Rectal smooth muscle tissue (tissue), 1 donor: ENCODE measurements at regions not wholly inside any gene's neighbourhood (a gene's known extent, or its start where the extent isn't known, plus 50 kb on each side); places are given as distances from the start of the nearest gene placed in this dataset.

ENCODE experiments used
- H3K27ac ChIP-seq: one replicate; pipeline ENCODE4 v1.7.0; 2013; ENCODE audit warnings: low read depth, low read length, inconsistent platforms
- H3K27me3 ChIP-seq: one replicate; pipeline ENCODE4 v1.7.0; 2013; ENCODE audit warnings: low read length; ENCODE audit not compliant: control insufficient read depth, insufficient read depth
- H3K36me3 ChIP-seq: one replicate; pipeline ENCODE4 v1.7.0; 2013; ENCODE audit warnings: low read length; ENCODE audit not compliant: control insufficient read depth, insufficient read depth
- H3K4me1 ChIP-seq: one replicate; pipeline ENCODE4 v1.7.0; 2013; ENCODE audit warnings: low read length; ENCODE audit not compliant: control insufficient read depth, insufficient read depth
- H3K4me3 ChIP-seq: one replicate; pipeline ENCODE4 v1.7.0; 2013; ENCODE audit warnings: low read length
- H3K9ac ChIP-seq: one replicate; pipeline ENCODE4 v1.7.0; 2013; ENCODE audit warnings: low read length

GRCh38 chr9:31124389-31124788, 1260.1 kb upstream of the ACO1 start:
- H3K9ac ChIP-seq = no peak overlapping the region
- no peaks in the 10 kb centered on the region for H3K4me1 ChIP-seq
- no peaks in the 10 kb centered on the region for H3K27me3 ChIP-seq
- no peak overlapping the region for H3K27ac ChIP-seq
- H3K36me3 ChIP-seq = no peaks in the 10 kb centered on the region
- H3K4me3 ChIP-seq = no peak overlapping the region

- Histone ChIP-seq H3K9ac (no peak overlapping the region), H3K4me1 (no peaks in the 10 kb centered on the region), H3K4me3 (no peak overlapping the region), H3K27me3 (no peaks in the 10 kb centered on the region), H3K36me3 (no peaks in the 10 kb centered on the region), H3K27ac (no peak overlapping the region)
Observed at GRCh38 chr9:31135567-31135966, 1248.9 kb upstream of the ACO1 start.

GRCh38 chr9:31136524-31136923, 1247.9 kb upstream of the ACO1 start:
- H3K4me3 ChIP-seq = no peak overlapping the region
- H3K27ac ChIP-seq = no peak overlapping the region
- no peaks in the 10 kb centered on the region for H3K4me1 ChIP-seq
- H3K27me3 ChIP-seq = no peaks in the 10 kb centered on the region
- H3K9ac ChIP-seq = no peak overlapping the region
- H3K36me3 ChIP-seq = no peaks in the 10 kb centered on the region

- H3K4me3 ChIP-seq = no peak overlapping the region
- no peaks in the 10 kb centered on the region for H3K27me3 ChIP-seq
- no peaks in the 10 kb centered on the region for H3K4me1 ChIP-seq
- no peak overlapping the region for H3K9ac ChIP-seq
- H3K36me3 ChIP-seq = no peaks in the 10 kb centered on the region
- H3K27ac ChIP-seq = no peak overlapping the region
Observed at GRCh38 chr9:31137176-31138160, 1247.0 kb upstream of the ACO1 start.

- no peak overlapping the region for H3K27ac ChIP-seq
- H3K9ac ChIP-seq = no peak overlapping the region
- H3K4me1 ChIP-seq = no peaks in the 10 kb centered on the region
- no peaks in the 10 kb centered on the region for H3K36me3 ChIP-seq
- no peak overlapping the region for H3K4me3 ChIP-seq
- no peaks in the 10 kb centered on the region for H3K27me3 ChIP-seq
Observed at GRCh38 chr9:31140316-31140715, 1244.1 kb upstream of the ACO1 start.

- H3K27ac ChIP-seq = no peak overlapping the region
- H3K4me3 ChIP-seq = no peak overlapping the region
- no peaks in the 10 kb centered on the region for H3K36me3 ChIP-seq
- no peaks in the 10 kb centered on the region for H3K4me1 ChIP-seq
- H3K9ac ChIP-seq = no peak overlapping the region
- no peaks in the 10 kb centered on the region for H3K27me3 ChIP-seq
Observed at GRCh38 chr9:31142456-31142855, 1242.0 kb upstream of the ACO1 start.

GRCh38 chr9:31144614-31145013, 1239.8 kb upstream of the ACO1 start:
- H3K27me3 ChIP-seq = no peaks in the 10 kb centered on the region
- no peak overlapping the region for H3K4me3 ChIP-seq
- no peaks in the 10 kb centered on the region for H3K36me3 ChIP-seq
- H3K9ac ChIP-seq = no peak overlapping the region
- no peaks in the 10 kb centered on the region for H3K4me1 ChIP-seq
- H3K27ac ChIP-seq = no peak overlapping the region

GRCh38 chr9:31146485-31147166, 1237.8 kb upstream of the ACO1 start:
- H3K27ac ChIP-seq = no peak overlapping the region
- no peaks in the 10 kb centered on the region for H3K27me3 ChIP-seq
- no peak overlapping the region for H3K4me3 ChIP-seq
- H3K36me3 ChIP-seq = no peaks in the 10 kb centered on the region
- H3K4me1 ChIP-seq = no peaks in the 10 kb centered on the region
- no peak overlapping the region for H3K9ac ChIP-seq

- H3K9ac ChIP-seq = no peak overlapping the region
- H3K27me3 ChIP-seq = no peaks in the 10 kb centered on the region
- H3K27ac ChIP-seq = no peak overlapping the region
- no peak overlapping the region for H3K4me3 ChIP-seq
- no peaks in the 10 kb centered on the region for H3K4me1 ChIP-seq
- no peaks in the 10 kb centered on the region for H3K36me3 ChIP-seq
Observed at GRCh38 chr9:31153250-31153840, 1231.1 kb upstream of the ACO1 start.

- no peaks in the 10 kb centered on the region for H3K27me3 ChIP-seq
- no peak overlapping the region for H3K27ac ChIP-seq
- no peaks in the 10 kb centered on the region for H3K4me1 ChIP-seq
- no peak overlapping the region for H3K9ac ChIP-seq
- H3K36me3 ChIP-seq = no peaks in the 10 kb centered on the region
- no peak overlapping the region for H3K4me3 ChIP-seq
Observed at GRCh38 chr9:31166516-31166915, 1217.9 kb upstream of the ACO1 start.

GRCh38 chr9:31168161-31168560, 1216.3 kb upstream of the ACO1 start:
- no peaks in the 10 kb centered on the region for H3K36me3 ChIP-seq

GRCh38 chr9:31174681-31175080, 1209.8 kb upstream of the ACO1 start:
- Histone ChIP-seq H3K27me3 (no peaks in the 10 kb centered on the region), H3K36me3 (no peaks in the 10 kb centered on the region), H3K4me3 (no peak overlapping the region), H3K4me1 (no peaks in the 10 kb centered on the region), H3K9ac (no peak overlapping the region), H3K27ac (no peak overlapping the region)

More at GRCh38 chr9:31168161-31168560, 1216.3 kb upstream of the ACO1 start:
- no peak overlapping the region for H3K27ac ChIP-seq
- H3K4me1 ChIP-seq = no peaks in the 10 kb centered on the region
- H3K4me3 ChIP-seq = no peak overlapping the region
- H3K27me3 ChIP-seq = no peaks in the 10 kb centered on the region
- no peak overlapping the region for H3K9ac ChIP-seq
